Uterus (tissue), 2 donors: ENCODE measurements at regions not wholly inside any gene's neighbourhood (a gene's known extent, or its start where the extent isn't known, plus 50 kb on each side); places are given as distances from the start of the nearest gene placed in this dataset.

Experiments
- CTCF ChIP-seq, 4 experiments: fragments of 200-600 bp in 2 of 4; fragments of 450-650 bp in 2 of 4; sonication (generic) in 2 of 4; IDR thresholded peaks; one replicate each; pipeline ENCODE4 v1.5.1; 2016 to 2019; ENCODE audit warnings: antibody characterized with exemption in 4 of 4, mild to moderate bottlenecking in 2 of 4, moderate library complexity in 1 of 4
- POLR2A ChIP-seq, 2 donors: fragments of 450-650 bp; IDR thresholded peaks; one replicate each; pipeline ENCODE4 v1.6.1; 2016; ENCODE audit warnings: antibody characterized with exemption in 2 of 2, mild to moderate bottlenecking in 1 of 2, moderate library complexity in 1 of 2

GRCh38 chr3:145282505-145282904 is 878.5 kb downstream of the PLOD2 start:
- TF ChIP-seq CTCF (IDR thresholded peaks at IDR 0.05) (no peak), POLR2A (IDR thresholded peaks at IDR 0.05) (no peak)
